ENCODE measurements at regions not wholly inside any gene's neighbourhood (a gene's known extent, or its start where the extent isn't known, plus 50 kb on each side); places are given as distances from the start of the nearest gene placed in this dataset.

DNA sequence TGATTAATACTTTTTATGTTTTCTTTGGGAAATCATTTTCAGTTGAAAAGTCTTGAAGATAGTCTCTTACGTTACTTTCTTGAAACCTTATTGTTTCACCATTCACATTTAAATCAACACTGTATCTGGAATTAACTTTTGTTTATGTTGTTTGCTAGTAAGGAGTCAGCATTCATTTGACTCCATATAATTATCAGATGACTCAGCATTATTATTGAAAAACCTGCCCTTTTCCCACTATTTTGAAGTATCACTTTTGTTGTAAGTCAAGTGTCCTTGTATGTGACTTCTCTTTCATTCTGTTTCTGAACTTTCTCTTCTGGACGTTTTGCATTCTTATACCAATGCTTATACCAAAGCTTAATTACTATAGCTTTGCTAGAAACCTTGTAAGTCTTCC, 186.1 kb upstream of the KLF12 start:
- H3K27ac ChIP-seq (ENCODE audit: extremely low read length, insufficient read depth, low read length): no peak overlapping the region
- H3K4me1 ChIP-seq (ENCODE audit: insufficient read depth, low read length): no peaks in the 10 kb centered on the region; the same call in 1 of the 2 replicates
- no peak overlapping the region for H3K9ac ChIP-seq (ENCODE audit: insufficient read depth, low read depth, low read length)
- H3K4me2 ChIP-seq (ENCODE audit: low read depth, low read length): no peak overlapping the region
- ChIA-PET CTCF (ENCODE audit: low intra/inter-chr PET ratio, low total read pairs) (no interaction called here), POLR2A (no interaction called here)
- no peaks in the 10 kb centered on the region for H3K9me3 ChIP-seq (ENCODE audit: low read length)
- H4K20me1 ChIP-seq (ENCODE audit: insufficient read depth, low read length): no peaks in the 10 kb centered on the region
- BruUV-seq (replicated peaks): no TSS peak
- no peak overlapping the region for H2AFZ ChIP-seq (ENCODE audit: low read length)
- no peaks in the 10 kb centered on the region for H3K36me3 ChIP-seq (replicated peaks in 1 of 2; ENCODE audit: control insufficient read depth in 1 of 2, insufficient read depth in 2 of 2, low read length in 2 of 2)
- no peak overlapping the region for H3K4me3 ChIP-seq (replicated peaks in 1 of 3; ENCODE audit: insufficient read depth in 1 of 3, low read depth in 2 of 3, low read length in 3 of 3)
- peak; percentile 83 for TF ChIP-seq NFE2L2 (IDR thresholded peaks at IDR 0.05; ENCODE audit: low read length)
- peak; percentile 95 for TF ChIP-seq MAFF (IDR thresholded peaks at IDR 0.05; ENCODE audit: low read depth, low read length)
- TF ChIP-seq, protein P1, sequence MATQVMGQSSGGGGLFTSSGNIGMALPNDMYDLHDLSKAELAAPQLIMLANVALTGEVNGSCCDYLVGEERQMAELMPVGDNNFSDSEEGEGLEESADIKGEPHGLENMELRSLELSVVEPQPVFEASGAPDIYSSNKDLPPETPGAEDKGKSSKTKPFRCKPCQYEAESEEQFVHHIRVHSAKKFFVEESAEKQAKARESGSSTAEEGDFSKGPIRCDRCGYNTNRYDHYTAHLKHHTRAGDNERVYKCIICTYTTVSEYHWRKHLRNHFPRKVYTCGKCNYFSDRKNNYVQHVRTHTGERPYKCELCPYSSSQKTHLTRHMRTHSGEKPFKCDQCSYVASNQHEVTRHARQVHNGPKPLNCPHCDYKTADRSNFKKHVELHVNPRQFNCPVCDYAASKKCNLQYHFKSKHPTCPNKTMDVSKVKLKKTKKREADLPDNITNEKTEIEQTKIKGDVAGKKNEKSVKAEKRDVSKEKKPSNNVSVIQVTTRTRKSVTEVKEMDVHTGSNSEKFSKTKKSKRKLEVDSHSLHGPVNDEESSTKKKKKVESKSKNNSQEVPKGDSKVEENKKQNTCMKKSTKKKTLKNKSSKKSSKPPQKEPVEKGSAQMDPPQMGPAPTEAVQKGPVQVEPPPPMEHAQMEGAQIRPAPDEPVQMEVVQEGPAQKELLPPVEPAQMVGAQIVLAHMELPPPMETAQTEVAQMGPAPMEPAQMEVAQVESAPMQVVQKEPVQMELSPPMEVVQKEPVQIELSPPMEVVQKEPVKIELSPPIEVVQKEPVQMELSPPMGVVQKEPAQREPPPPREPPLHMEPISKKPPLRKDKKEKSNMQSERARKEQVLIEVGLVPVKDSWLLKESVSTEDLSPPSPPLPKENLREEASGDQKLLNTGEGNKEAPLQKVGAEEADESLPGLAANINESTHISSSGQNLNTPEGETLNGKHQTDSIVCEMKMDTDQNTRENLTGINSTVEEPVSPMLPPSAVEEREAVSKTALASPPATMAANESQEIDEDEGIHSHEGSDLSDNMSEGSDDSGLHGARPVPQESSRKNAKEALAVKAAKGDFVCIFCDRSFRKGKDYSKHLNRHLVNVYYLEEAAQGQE (IDR thresholded peaks at IDR 0.05; ENCODE audit: borderline replicate concordance in 1 of 2, low read depth in 1 of 2, low read length in 2 of 2): no peak
- peak; percentile 92 to 97 for TF ChIP-seq MAFK (conservative IDR thresholded peaks at IDR 0.05 in 1 of 2, IDR thresholded peaks at IDR 0.05 in 1 of 2; ENCODE audit: low read length in 2 of 2)
- 0% methylated on average over 2 of the region's 2 CpGs for WGBS (ENCODE audit: low lambda C conversion rate)
- ATAC-seq: no peak
- H3K79me2 ChIP-seq (ENCODE audit: insufficient read depth, low read length): no peaks in the 10 kb centered on the region
- FAIRE-seq: no peak
- H3K27me3 ChIP-seq (ENCODE audit: control insufficient read depth in 1 of 2, insufficient read depth in 2 of 2, low read length in 2 of 2): no peaks in the 10 kb centered on the region
- intact Hi-C loops (cut with micrococcal nuclease; ENCODE audit: unreplicated experiment): no loop called here
- DNase-seq (ENCODE audit: low spot score): no peak
- in situ Hi-C loops (cut with HindIII; ENCODE audit: extremely low pct_ligation_motif_present, low pct_unique_long_range_greater_than_20kb): no loop called here

GRCh38 chr13:74316547-74316946, 182.3 kb upstream of the KLF12 start:
- ChIA-PET POLR2A (no interaction called here), CTCF (ENCODE audit: low intra/inter-chr PET ratio, low total read pairs) (no interaction called here)
- BruUV-seq (replicated peaks): no TSS peak
- Histone ChIP-seq H3K9ac (ENCODE audit: insufficient read depth, low read depth, low read length) (no peak overlapping the region), H3K27ac (ENCODE audit: extremely low read length, insufficient read depth, low read length) (no peak overlapping the region), H3K4me2 (ENCODE audit: low read depth, low read length) (no peak overlapping the region), H3K4me1 (ENCODE audit: insufficient read depth, low read length) (no peaks in the 10 kb centered on the region), H3K4me3 (replicated peaks in 1 of 3; ENCODE audit: insufficient read depth in 1 of 3, low read depth in 2 of 3, low read length in 3 of 3) (no peak overlapping the region), H4K20me1 (ENCODE audit: insufficient read depth, low read length) (no peaks in the 10 kb centered on the region), H3K36me3 (replicated peaks in 1 of 2; ENCODE audit: control insufficient read depth in 1 of 2, insufficient read depth in 2 of 2, low read length in 2 of 2) (no peaks in the 10 kb centered on the region), H2AFZ (ENCODE audit: low read length) (no peak overlapping the region), H3K9me3 (ENCODE audit: low read length) (no peaks in the 10 kb centered on the region), H3K27me3 (ENCODE audit: control insufficient read depth in 1 of 2, insufficient read depth in 2 of 2, low read length in 2 of 2) (no peaks in the 10 kb centered on the region), H3K79me2 (ENCODE audit: insufficient read depth, low read length) (no peaks in the 10 kb centered on the region)
- TF ChIP-seq ETV5 (CRISPR knock-in tag; IDR thresholded peaks at IDR 0.05; ENCODE audit: borderline replicate concordance) (no peak), ZKSCAN1 (IDR thresholded peaks at IDR 0.05; ENCODE audit: low read length) (no peak), ZNF780A (CRISPR knock-in tag; IDR thresholded peaks at IDR 0.05) (no peak), ATF7-NPFF (CRISPR knock-in tag; IDR thresholded peaks at IDR 0.05; ENCODE audit: low read depth) (no peak), ZNF547 (CRISPR knock-in tag; IDR thresholded peaks at IDR 0.05) (no peak), E2F1 (CRISPR knock-in tag; IDR thresholded peaks at IDR 0.05) (no peak), TBL1XR1 (IDR thresholded peaks at IDR 0.05; ENCODE audit: borderline replicate concordance, low read length, partially characterized antibody) (no peak), ONECUT2 (CRISPR knock-in tag; IDR thresholded peaks at IDR 0.05) (no peak), NAIF1 (CRISPR knock-in tag; IDR thresholded peaks at IDR 0.05; ENCODE audit: borderline replicate concordance) (no peak)
- no peak for ATAC-seq
- in situ Hi-C loops (cut with HindIII; ENCODE audit: extremely low pct_ligation_motif_present, low pct_unique_long_range_greater_than_20kb): no loop called here
- DNase-seq (ENCODE audit: low spot score): no peak
- no peak for FAIRE-seq
- 47% methylated on average over 1 of the region's 1 CpG for WGBS (ENCODE audit: low lambda C conversion rate)
- intact Hi-C loops (cut with micrococcal nuclease; ENCODE audit: unreplicated experiment): no loop called here
